Neural progenitor cell (in vitro differentiated cells): ENCODE measurements at regions not wholly inside any gene's neighbourhood (a gene's known extent, or its start where the extent isn't known, plus 50 kb on each side); places are given as distances from the start of the nearest gene placed in this dataset.

Experiments used
- EZH2 ChIP-seq: fragments of 200-600 bp; sonication (generic); IDR thresholded peaks from 2 replicates; pipeline ENCODE4 v1.6.1; 2017; ENCODE audit warnings: antibody characterized with exemption, mild to moderate bottlenecking, moderate library complexity
- TF ChIP-seq, protein P1 (sequence below): fragments of 200-600 bp; sonication (generic); IDR thresholded peaks from 2 replicates; pipeline ENCODE4 v1.5.1; 2017; ENCODE audit warnings: antibody characterized with exemption, mild to moderate bottlenecking

DNA sequence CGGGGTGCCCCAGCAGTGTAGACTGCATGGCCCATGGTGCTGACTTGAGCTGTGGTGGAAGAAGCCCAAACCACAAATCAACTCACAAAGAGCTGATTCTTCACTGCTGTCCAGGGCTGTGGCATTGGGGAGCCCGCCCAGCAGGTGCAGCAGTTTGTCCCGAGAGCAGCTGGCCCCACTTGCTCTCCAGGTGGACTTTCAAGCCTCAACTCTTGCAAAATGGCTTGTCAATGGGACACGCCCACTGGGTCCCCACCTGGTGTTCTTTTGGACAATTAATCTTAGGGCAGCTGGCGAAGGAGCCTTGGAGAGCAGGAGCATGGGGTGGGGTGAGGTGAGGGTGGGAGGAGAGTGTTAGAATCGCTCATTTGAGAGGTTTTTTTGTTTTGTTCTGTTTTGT, 117.9 kb downstream of the MYCN start:
- TF ChIP-seq, protein P1, sequence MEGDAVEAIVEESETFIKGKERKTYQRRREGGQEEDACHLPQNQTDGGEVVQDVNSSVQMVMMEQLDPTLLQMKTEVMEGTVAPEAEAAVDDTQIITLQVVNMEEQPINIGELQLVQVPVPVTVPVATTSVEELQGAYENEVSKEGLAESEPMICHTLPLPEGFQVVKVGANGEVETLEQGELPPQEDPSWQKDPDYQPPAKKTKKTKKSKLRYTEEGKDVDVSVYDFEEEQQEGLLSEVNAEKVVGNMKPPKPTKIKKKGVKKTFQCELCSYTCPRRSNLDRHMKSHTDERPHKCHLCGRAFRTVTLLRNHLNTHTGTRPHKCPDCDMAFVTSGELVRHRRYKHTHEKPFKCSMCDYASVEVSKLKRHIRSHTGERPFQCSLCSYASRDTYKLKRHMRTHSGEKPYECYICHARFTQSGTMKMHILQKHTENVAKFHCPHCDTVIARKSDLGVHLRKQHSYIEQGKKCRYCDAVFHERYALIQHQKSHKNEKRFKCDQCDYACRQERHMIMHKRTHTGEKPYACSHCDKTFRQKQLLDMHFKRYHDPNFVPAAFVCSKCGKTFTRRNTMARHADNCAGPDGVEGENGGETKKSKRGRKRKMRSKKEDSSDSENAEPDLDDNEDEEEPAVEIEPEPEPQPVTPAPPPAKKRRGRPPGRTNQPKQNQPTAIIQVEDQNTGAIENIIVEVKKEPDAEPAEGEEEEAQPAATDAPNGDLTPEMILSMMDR: no peak
- TF ChIP-seq EZH2: no peak
